SK-N-SH treated with all-trans-retinoic acid at 6 μM for 48 hours (cell line): ENCODE measurements at regions not wholly inside any gene's neighbourhood (a gene's known extent, or its start where the extent isn't known, plus 50 kb on each side); places are given as distances from the start of the nearest gene placed in this dataset.

ENCODE experiments used
- PATZ1 ChIP-seq: fragments of 250-450 bp; sonication (Bioruptor Pico); IDR thresholded peaks from 2 replicates; pipeline ENCODE4 v1.8.0; 2020; ENCODE audit warnings: mild to moderate bottlenecking, moderate library complexity, borderline replicate concordance
- RARB ChIP-seq: fragments of 250-450 bp; sonication (Bioruptor Pico); IDR thresholded peaks from 2 replicates; pipeline ENCODE4 v1.8.0; 2021; ENCODE audit warnings: mild to moderate bottlenecking, moderate library complexity
- SNAI2 ChIP-seq: fragments of 250-450 bp; sonication (Bioruptor Pico); IDR thresholded peaks from 2 replicates; pipeline ENCODE4 v1.5.0; 2020; ENCODE audit warnings: mild to moderate bottlenecking, moderate library complexity
- TOX ChIP-seq: fragments of 250-450 bp; sonication (Bioruptor Pico); IDR thresholded peaks from 2 replicates; pipeline ENCODE4 v1.8.0; 2021; ENCODE audit warnings: mild to moderate bottlenecking, moderate library complexity, borderline replicate concordance

- TF ChIP-seq RARB (CRISPR knock-in tag) = no peak
- TF ChIP-seq PATZ1 = no peak
- no peak for TF ChIP-seq TOX (CRISPR knock-in tag)
- no peak for TF ChIP-seq SNAI2 (CRISPR knock-in tag)
These were observed 147.0 kb upstream of the ARID2 start for GRCh38 chr12:45582536-45582935.
